ENCODE measurements at regions not wholly inside any gene's neighbourhood (a gene's known extent, or its start where the extent isn't known, plus 50 kb on each side); places are given as distances from the start of the nearest gene placed in this dataset.

GRCh38 chr7:98515201-98515600 is 101.9 kb upstream of the NPTX2 start:
- TF ChIP-seq, protein P1, sequence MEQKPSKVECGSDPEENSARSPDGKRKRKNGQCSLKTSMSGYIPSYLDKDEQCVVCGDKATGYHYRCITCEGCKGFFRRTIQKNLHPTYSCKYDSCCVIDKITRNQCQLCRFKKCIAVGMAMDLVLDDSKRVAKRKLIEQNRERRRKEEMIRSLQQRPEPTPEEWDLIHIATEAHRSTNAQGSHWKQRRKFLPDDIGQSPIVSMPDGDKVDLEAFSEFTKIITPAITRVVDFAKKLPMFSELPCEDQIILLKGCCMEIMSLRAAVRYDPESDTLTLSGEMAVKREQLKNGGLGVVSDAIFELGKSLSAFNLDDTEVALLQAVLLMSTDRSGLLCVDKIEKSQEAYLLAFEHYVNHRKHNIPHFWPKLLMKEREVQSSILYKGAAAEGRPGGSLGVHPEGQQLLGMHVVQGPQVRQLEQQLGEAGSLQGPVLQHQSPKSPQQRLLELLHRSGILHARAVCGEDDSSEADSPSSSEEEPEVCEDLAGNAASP (CRISPR knock-in tag; IDR thresholded peaks at IDR 0.05; ENCODE audit: borderline replicate concordance), result no peak
- TF ChIP-seq, protein P2, sequence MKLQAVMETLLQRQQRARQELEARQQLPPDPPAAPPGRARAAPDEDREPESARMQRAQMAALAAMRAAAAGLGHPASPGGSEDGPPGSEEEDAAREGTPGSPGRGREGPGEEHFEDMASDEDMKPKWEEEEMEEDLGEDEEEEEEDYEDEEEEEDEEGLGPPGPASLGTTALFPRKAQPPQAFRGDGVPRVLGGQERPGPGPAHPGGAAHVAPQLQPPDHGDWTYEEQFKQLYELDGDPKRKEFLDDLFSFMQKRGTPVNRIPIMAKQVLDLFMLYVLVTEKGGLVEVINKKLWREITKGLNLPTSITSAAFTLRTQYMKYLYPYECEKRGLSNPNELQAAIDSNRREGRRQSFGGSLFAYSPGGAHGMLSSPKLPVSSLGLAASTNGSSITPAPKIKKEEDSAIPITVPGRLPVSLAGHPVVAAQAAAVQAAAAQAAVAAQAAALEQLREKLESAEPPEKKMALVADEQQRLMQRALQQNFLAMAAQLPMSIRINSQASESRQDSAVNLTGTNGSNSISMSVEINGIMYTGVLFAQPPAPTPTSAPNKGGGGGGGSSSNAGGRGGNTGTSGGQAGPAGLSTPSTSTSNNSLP (IDR thresholded peaks at IDR 0.05; ENCODE audit: low read depth, low read length), result no peak
- TF ChIP-seq ZNF546 (CRISPR knock-in tag; conservative IDR thresholded peaks at IDR 0.05) (no peak), MED1 (CRISPR knock-in tag; IDR thresholded peaks at IDR 0.05) (no peak), GABPA (IDR thresholded peaks at IDR 0.05; ENCODE audit: low read depth, low read length) (no peak), GABPA (CRISPR knock-in tag; IDR thresholded peaks at IDR 0.05; ENCODE audit: low read depth) (no peak)

Measured in HepG2 (cell line).